ENCODE measurements at regions not wholly inside any gene's neighbourhood (a gene's known extent, or its start where the extent isn't known, plus 50 kb on each side); places are given as distances from the start of the nearest gene placed in this dataset.

GRCh38 chr2:6310256-6311215, 555.2 kb downstream of the CMPK2 start:
- H3K27me3 Mint-ChIP-seq: no peaks in the 10 kb centered on the region
- intact Hi-C loops (cut with micrococcal nuclease): no loop called here
- H3K9me3 Mint-ChIP-seq (ENCODE audit: insufficient read depth): no peaks in the 10 kb centered on the region
- Histone ChIP-seq H3K4me2 (replicated peaks; ENCODE audit: low read depth, low read length, poor library complexity, severe bottlenecking) (peak overlapping the region; percentile 32), H3K36me3 (replicated peaks in 1 of 2; ENCODE audit: control extremely low read depth in 1 of 2, control insufficient read depth in 1 of 2, extremely low read depth in 1 of 2, insufficient read depth in 2 of 2, low read length in 1 of 2) (no peaks in the 10 kb centered on the region), H2AFZ (ENCODE audit: insufficient read depth, low read depth, low read length, poor library complexity, severe bottlenecking) (no peak overlapping the region), H3K9me3 (ENCODE audit: control extremely low read depth in 1 of 3, control insufficient read depth in 2 of 3, insufficient read depth in 1 of 3, low read length in 2 of 3) (no peaks in the 10 kb centered on the region), H3K79me2 (ENCODE audit: control insufficient read depth, insufficient read depth, low read length) (no peaks in the 10 kb centered on the region), H3K4me3 (ENCODE audit: control extremely low read depth in 1 of 5, extremely low read depth in 1 of 5, insufficient read depth in 1 of 5, low read depth in 2 of 5, low read length in 4 of 5) (no peak overlapping the region), H3K27ac (ENCODE audit: low read length in 2 of 2) (no peak overlapping the region), H4K20me1 (ENCODE audit: control insufficient read depth, insufficient read depth, low read length, poor library complexity, severe bottlenecking) (no peaks in the 10 kb centered on the region), H3K27me3 (replicated peaks in 1 of 4; ENCODE audit: control extremely low read depth in 1 of 4, control insufficient read depth in 3 of 4, insufficient read depth in 4 of 4, low read length in 3 of 4) (peaks cover 0 to 6% (median 0%) of the 10 kb centered on the region in 4 experiments), H3K4me1 (ENCODE audit: control insufficient read depth in 2 of 2, insufficient read depth in 2 of 2, low read length in 2 of 2) (peaks cover 17 to 18% of the 10 kb centered on the region in 2 donors), H3K9ac (ENCODE audit: low read length) (no peak overlapping the region)
- CTCF ChIA-PET: interaction anchor here (0.7 kb wide), 1 partner anchor 59 kb away, joined by 3 read pairs; no protein-coding TSS in a partner anchor
- ATAC-seq (ENCODE audit: low read depth): no peak
- H3K4me1 Mint-ChIP-seq: peaks cover 18% of the 10 kb centered on the region
- 36% methylated on average over 8 of the region's 16 CpGs for WGBS (ENCODE audit: insufficient coverage)
- no peak overlapping the region for H3K4me3 Mint-ChIP-seq
- POLR2A ChIA-PET: no interaction called here
- no peak overlapping the region for H3K27ac Mint-ChIP-seq
- TF ChIP-seq EZH2 (IDR thresholded peaks at IDR 0.05; ENCODE audit: borderline replicate concordance, insufficient read depth, low read depth, low read length, poor library complexity, severe bottlenecking) (no peak), CTCF (IDR thresholded peaks at IDR 0.05) (no peak)
- DNase-seq: no peak

- H3K36me3 ChIP-seq (replicated peaks in 1 of 2; ENCODE audit: control extremely low read depth in 1 of 2, control insufficient read depth in 1 of 2, extremely low read depth in 1 of 2, insufficient read depth in 2 of 2, low read length in 1 of 2): no peaks in the 10 kb centered on the region
- no peak overlapping the region for H3K27ac ChIP-seq (ENCODE audit: low read length in 2 of 2)
- no peaks in the 10 kb centered on the region for H3K79me2 ChIP-seq (ENCODE audit: control insufficient read depth, insufficient read depth, low read length)
- intact Hi-C loops (cut with micrococcal nuclease): no loop called here
- H4K20me1 ChIP-seq (ENCODE audit: control insufficient read depth, insufficient read depth, low read length, poor library complexity, severe bottlenecking): no peaks in the 10 kb centered on the region
- TF ChIP-seq EZH2 (IDR thresholded peaks at IDR 0.05; ENCODE audit: borderline replicate concordance, insufficient read depth, low read depth, low read length, poor library complexity, severe bottlenecking) (no peak), CTCF (IDR thresholded peaks at IDR 0.05) (no peak)
- no peak overlapping the region for H3K4me2 ChIP-seq (replicated peaks; ENCODE audit: low read depth, low read length, poor library complexity, severe bottlenecking)
- CTCF ChIA-PET: no interaction called here
- no peak for ATAC-seq (ENCODE audit: low read depth)
- peaks cover 17 to 18% of the 10 kb centered on the region in 2 donors for H3K4me1 ChIP-seq (ENCODE audit: control insufficient read depth in 2 of 2, insufficient read depth in 2 of 2, low read length in 2 of 2)
- Mint-ChIP-seq H3K27ac (no peak overlapping the region), H3K4me3 (no peak overlapping the region), H3K4me1 (peaks cover 18% of the 10 kb centered on the region), H3K27me3 (no peaks in the 10 kb centered on the region), H3K9me3 (ENCODE audit: insufficient read depth) (no peaks in the 10 kb centered on the region)
- H2AFZ ChIP-seq (ENCODE audit: insufficient read depth, low read depth, low read length, poor library complexity, severe bottlenecking): no peak overlapping the region
- no peaks in the 10 kb centered on the region for H3K9me3 ChIP-seq (ENCODE audit: control extremely low read depth in 1 of 3, control insufficient read depth in 2 of 3, insufficient read depth in 1 of 3, low read length in 2 of 3)
- no peak overlapping the region for H3K9ac ChIP-seq (ENCODE audit: low read length)
- no peak for DNase-seq
- peaks cover 0 to 6% (median 0%) of the 10 kb centered on the region in 4 experiments for H3K27me3 ChIP-seq (replicated peaks in 1 of 4; ENCODE audit: control extremely low read depth in 1 of 4, control insufficient read depth in 3 of 4, insufficient read depth in 4 of 4, low read length in 3 of 4)
- WGBS (ENCODE audit: insufficient coverage): 100% methylated on average over 4 of the region's 6 CpGs
- no peak overlapping the region for H3K4me3 ChIP-seq (ENCODE audit: control extremely low read depth in 1 of 5, extremely low read depth in 1 of 5, insufficient read depth in 1 of 5, low read depth in 2 of 5, low read length in 4 of 5)
- POLR2A ChIA-PET: no interaction called here
Observed at GRCh38 chr2:6312367-6312766, 553.3 kb downstream of the CMPK2 start.

Data from B cell (primary cell).